Endothelial cell of umbilical vein (primary cell): ENCODE measurements at regions not wholly inside any gene's neighbourhood (a gene's known extent, or its start where the extent isn't known, plus 50 kb on each side); places are given as distances from the start of the nearest gene placed in this dataset.

Experiments
- BruUV-seq: library from RNA; stranded (reverse); fragments of 400-500 nt; replicated peaks from 2 replicates; lab custom pipeline; 2021; lab: Mats Ljungman, UMichigan
- CTCF ChIA-PET: fragments of 300-600, 350-600 bp; sonication (Branson Sonifier 250); formaldehyde crosslinking; loops from one replicate; lab custom pipeline; 2021; ENCODE audit warnings: antibody characterized with exemption, inconsistent platforms; lab: Charles Lee
- POLR2A ChIA-PET: fragments of 300-600, 350-600 bp; sonication (Branson Sonifier 250); formaldehyde crosslinking; loops from one replicate; lab custom pipeline; 2021; ENCODE audit warnings: antibody characterized with exemption, inconsistent platforms; lab: Charles Lee
- DNase-seq: peaks from one replicate; pipeline ENCODE4 v3.0.0-alpha.2; 2011; ENCODE audit warnings: low read depth, low spot score
- FAIRE-seq: peaks from 2 replicates; lab custom pipeline; 2011; peaks lifted over from hg19 to GRCh38; lab: Jason Lieb, UNC
- H2AFZ ChIP-seq: 2 replicates; pipeline ENCODE4 v1.6.0; 2012; ENCODE audit warnings: low read depth, low read length, control low read depth, inconsistent platforms
- H3K27ac ChIP-seq: 2 replicates; pipeline ENCODE4 v1.5.1; 2011; ENCODE audit warnings: low read depth, mild to moderate bottlenecking, control low read depth, low read length, moderate library complexity; ENCODE audit not compliant: insufficient read depth
- H3K27me3 ChIP-seq, 2 experiments: 2 replicates each; pipeline versions ENCODE4 v1.6.0 to v1.6.1; 2011; ENCODE audit warnings: low read length in 2 of 2, mixed read lengths in 1 of 2; ENCODE audit not compliant: control insufficient read depth in 2 of 2, insufficient read depth in 2 of 2
- H3K36me3 ChIP-seq, 2 experiments: 2 replicates in 1 of 2; 3 replicates in 1 of 2; pipeline ENCODE4 v1.5.1; 2011; ENCODE audit warnings: low read length in 2 of 2, mild to moderate bottlenecking in 1 of 2, moderate library complexity in 1 of 2; ENCODE audit not compliant: control insufficient read depth in 2 of 2, insufficient read depth in 2 of 2; ENCODE audit errors: extremely low read depth in 1 of 2
- H3K4me1 ChIP-seq: 3 replicates; pipeline ENCODE4 v1.5.1; 2011; ENCODE audit warnings: mild to moderate bottlenecking, low read length; ENCODE audit not compliant: control insufficient read depth, insufficient read depth; ENCODE audit errors: extremely low read depth
- H3K4me2 ChIP-seq: 2 replicates; pipeline ENCODE4 v1.6.1; 2011; ENCODE audit warnings: low read length, control low read depth, mixed read lengths; ENCODE audit not compliant: insufficient read depth
- H3K4me3 ChIP-seq, 3 experiments: fragments of 200-600 bp in 1 of 3; sonication (generic), shearing (Covaris generic) in 1 of 3; replicated peaks in 1 of 3; 2 replicates each; pipeline ENCODE4 v1.5.1; 2011 to 2016; ENCODE audit warnings: control low read depth in 3 of 3, low read length in 3 of 3, mild to moderate bottlenecking in 2 of 3, inconsistent platforms in 1 of 3, low read depth in 1 of 3, moderate library complexity in 1 of 3; ENCODE audit not compliant: insufficient read depth in 1 of 3
- H3K79me2 ChIP-seq: 2 replicates; pipeline ENCODE4 v1.6.0; 2012; ENCODE audit warnings: low read length, inconsistent platforms; ENCODE audit not compliant: control insufficient read depth, insufficient read depth
- H3K9ac ChIP-seq: replicated peaks from 2 replicates; pipeline ENCODE3; 2011; ENCODE audit warnings: low read length, control low read depth; ENCODE audit not compliant: insufficient read depth; ENCODE audit errors: extremely low read depth
- H3K9me1 ChIP-seq: replicated peaks from 3 replicates; pipeline ENCODE4 v1.6.0; 2011; ENCODE audit warnings: mild to moderate bottlenecking, low read length; ENCODE audit not compliant: control insufficient read depth, insufficient read depth; ENCODE audit errors: extremely low read depth
- H3K9me3 ChIP-seq: replicated peaks from 2 replicates; pipeline ENCODE4 v1.5.1; 2012; ENCODE audit warnings: low read length, inconsistent platforms; ENCODE audit not compliant: control insufficient read depth, insufficient read depth
- H4K20me1 ChIP-seq: replicated peaks from 2 replicates; pipeline ENCODE3; 2011; ENCODE audit warnings: mild to moderate bottlenecking, low read length; ENCODE audit not compliant: control insufficient read depth, insufficient read depth; ENCODE audit errors: extremely low read depth
- CTCF ChIP-seq, 2 donors: IDR thresholded peaks; 1 replicate in 1 of 2; 2 replicates in 1 of 2; pipeline ENCODE4 v1.5.1; 2011; ENCODE audit warnings: low read length in 2 of 2, mild to moderate bottlenecking in 2 of 2, moderate library complexity in 2 of 2, control low read depth in 1 of 2, inconsistent platforms in 1 of 2, low read depth in 1 of 2; ENCODE audit not compliant: insufficient read depth in 1 of 2; ENCODE audit errors: extremely low read depth in 1 of 2
- EZH2 ChIP-seq: IDR thresholded peaks from 2 replicates; pipeline ENCODE4 v1.6.1; 2012; ENCODE audit warnings: borderline replicate concordance, low read depth, mild to moderate bottlenecking, moderate library complexity, low read length, inconsistent platforms; ENCODE audit not compliant: severe bottlenecking
- FOS ChIP-seq: IDR thresholded peaks from 2 replicates; pipeline ENCODE4 v1.6.1; 2011; ENCODE audit warnings: mild to moderate bottlenecking, low read length, moderate library complexity, borderline replicate concordance; ENCODE audit not compliant: insufficient read depth
- JUN ChIP-seq: IDR thresholded peaks from 2 replicates; pipeline ENCODE4 v1.6.1; 2011; ENCODE audit warnings: borderline replicate concordance, low read depth; ENCODE audit not compliant: insufficient read length, insufficient read depth
- MYC ChIP-seq: IDR thresholded peaks from one replicate; pipeline ENCODE4 v1.6.1; 2011; ENCODE audit warnings: mild to moderate bottlenecking, low read depth, low read length
- POLR2A ChIP-seq: IDR thresholded peaks from 2 replicates; pipeline ENCODE4 v1.6.1; 2012; ENCODE audit warnings: low read depth, mild to moderate bottlenecking, control low read depth, low read length
- POLR2AphosphoS5 ChIP-seq: IDR thresholded peaks from 2 replicates; pipeline ENCODE4 v1.6.1; 2012; ENCODE audit warnings: low read depth, mild to moderate bottlenecking, control low read depth, low read length, moderate library complexity; ENCODE audit not compliant: insufficient read depth
- dilution Hi-C: fragments of 300-500 bp; cut with MboI; formaldehyde crosslinking; loops from one replicate; pipeline ENCODE4 v1.15.0; 2019; ENCODE audit warnings: low sequenced_read_pairs; ENCODE audit not compliant: extremely low pct_ligation_motif_present
- intact Hi-C: fragments of 100-400 bp; cut with micrococcal nuclease; formaldehyde crosslinking; loops from one replicate; pipeline ENCODE4 v1.10.0; 2022
- TF ChIP-seq, protein P1 (sequence below): IDR thresholded peaks from 2 replicates; pipeline ENCODE4 v1.6.1; 2011; ENCODE audit not compliant: insufficient read depth, insufficient read length

DNA sequence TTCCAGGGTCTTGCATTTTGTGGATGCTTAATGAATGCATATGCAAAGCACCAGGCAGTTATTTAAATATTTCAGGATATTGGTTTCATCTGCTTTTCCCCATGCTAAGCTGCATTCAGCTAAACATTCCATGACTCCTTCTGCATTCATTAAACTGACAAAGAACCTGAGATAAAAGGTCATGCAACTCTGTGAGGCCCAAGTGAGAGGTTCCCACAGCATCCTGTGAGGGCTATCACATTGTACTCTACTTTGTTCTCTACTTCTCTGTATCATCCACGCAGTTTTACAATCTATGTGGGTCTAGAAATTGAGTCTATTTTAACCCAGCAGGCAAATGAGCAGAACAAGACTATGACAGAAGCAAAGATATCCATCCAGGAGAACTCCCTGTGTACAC, 86.4 kb upstream of the PRSS16 start:
- POLR2A ChIA-PET: no interaction called here
- dilution Hi-C loops (no loop called here), intact Hi-C loops (loop anchor here (10.0 kb wide), 1 partner anchor 1524 kb away; no protein-coding TSS in a partner anchor)
- Histone ChIP-seq H3K27ac (no peak overlapping the region), H4K20me1 (no peaks in the 10 kb centered on the region), H3K9me1 (no peaks in the 10 kb centered on the region), H3K27me3 (peaks cover 4 to 7% of the 10 kb centered on the region in 2 experiments), H3K9me3 (no peaks in the 10 kb centered on the region), H3K36me3 (no peaks in the 10 kb centered on the region), H3K9ac (no peak overlapping the region), H3K4me2 (no peak overlapping the region), H3K79me2 (no peaks in the 10 kb centered on the region), H3K4me3 (no peak overlapping the region), H2AFZ (no peak overlapping the region), H3K4me1 (peaks cover 10% of the 10 kb centered on the region)
- BruUV-seq: no TSS peak
- no peak for FAIRE-seq
- TF ChIP-seq EZH2: no peak
- no peak for TF ChIP-seq FOS
- TF ChIP-seq MYC: no peak
- TF ChIP-seq POLR2AphosphoS5: no peak
- TF ChIP-seq, protein P1, sequence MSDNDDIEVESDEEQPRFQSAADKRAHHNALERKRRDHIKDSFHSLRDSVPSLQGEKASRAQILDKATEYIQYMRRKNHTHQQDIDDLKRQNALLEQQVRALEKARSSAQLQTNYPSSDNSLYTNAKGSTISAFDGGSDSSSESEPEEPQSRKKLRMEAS: no peak
- TF ChIP-seq CTCF (IDR thresholded peaks at IDR 0.05; ENCODE audit: extremely low read depth in 1 of 2, insufficient read depth in 1 of 2, low read depth in 1 of 2, low read length in 2 of 2): no peak
- TF ChIP-seq JUN: no peak
- no peak for TF ChIP-seq POLR2A
- no peak for DNase-seq
- CTCF ChIA-PET: interaction anchor here (0.7 to 3.6 kb wide), 5 partner anchors 16 to 735 kb away, joined by 4 to 23 read pairs (median 8); no protein-coding TSS in a partner anchor
